ENCODE measurements at regions not wholly inside any gene's neighbourhood (a gene's known extent, or its start where the extent isn't known, plus 50 kb on each side); places are given as distances from the start of the nearest gene placed in this dataset.

GRCh38 chr12:115507951-115508722 is 769.4 kb downstream of the MED13L start:
- peaks cover 5 to 6% of the 10 kb centered on the region in 2 donors for H3K9me3 ChIP-seq
- no peak overlapping the region for H3K27ac ChIP-seq
- no peaks in the 10 kb centered on the region for H3K4me1 ChIP-seq
- DNase-seq (ENCODE audit: low spot score in 2 of 2) = peak in 1 of 2 donors; percentile 22
- H3K36me3 ChIP-seq = no peaks in the 10 kb centered on the region
- H3K4me3 ChIP-seq = no peak overlapping the region
- intact Hi-C loops (cut with DNase I; ENCODE audit: low total_unique reads) = no loop called here
- TF ChIP-seq POLR2AphosphoS5 (IDR thresholded peaks at IDR 0.05) = no peak
- no peaks in the 10 kb centered on the region for H3K27me3 ChIP-seq

- intact Hi-C loops (cut with DNase I; ENCODE audit: low total_unique reads) = no loop called here
- Histone ChIP-seq H3K4me1 (no peaks in the 10 kb centered on the region), H3K27ac (no peak overlapping the region), H3K36me3 (no peaks in the 10 kb centered on the region), H3K27me3 (no peaks in the 10 kb centered on the region), H3K9me3 (no peaks in the 10 kb centered on the region), H3K4me3 (no peak overlapping the region)
- no peak for TF ChIP-seq POLR2A (IDR thresholded peaks at IDR 0.05)
- no peak for TF ChIP-seq POLR2AphosphoS5 (IDR thresholded peaks at IDR 0.05)
- no peak for DNase-seq (ENCODE audit: low spot score in 2 of 2)
These were observed 770.0 kb downstream of the MED13L start for GRCh38 chr12:115507560-115507889.

- no peak for DNase-seq (ENCODE audit: low spot score in 2 of 2)
- Histone ChIP-seq H3K36me3 (no peaks in the 10 kb centered on the region), H3K4me1 (no peaks in the 10 kb centered on the region), H3K4me3 (no peak overlapping the region), H3K27ac (no peak overlapping the region), H3K27me3 (no peaks in the 10 kb centered on the region), H3K9me3 (no peaks in the 10 kb centered on the region)
- TF ChIP-seq POLR2AphosphoS5 (IDR thresholded peaks at IDR 0.05) = no peak
- no peak for TF ChIP-seq CTCF (IDR thresholded peaks at IDR 0.05)
- TF ChIP-seq POLR2A (IDR thresholded peaks at IDR 0.05) = no peak
- intact Hi-C loops (cut with DNase I; ENCODE audit: low total_unique reads) = no loop called here
These were observed 770.5 kb downstream of the MED13L start for GRCh38 chr12:115506822-115507559.

- H3K27ac ChIP-seq = peak overlapping the region in 1 of 2 donors; percentile 32
- no peak for TF ChIP-seq CTCF (IDR thresholded peaks at IDR 0.05)
- no peak for TF ChIP-seq POLR2A (IDR thresholded peaks at IDR 0.05)
- no peak for TF ChIP-seq POLR2AphosphoS5 (IDR thresholded peaks at IDR 0.05)
- intact Hi-C loops (cut with DNase I; ENCODE audit: low total_unique reads) = no loop called here
- H3K4me1 ChIP-seq = no peaks in the 10 kb centered on the region
- H3K4me3 ChIP-seq = no peak overlapping the region
- DNase-seq (ENCODE audit: low spot score in 2 of 2) = no peak
- H3K9me3 ChIP-seq = no peaks in the 10 kb centered on the region
- no peaks in the 10 kb centered on the region for H3K27me3 ChIP-seq
- no peaks in the 10 kb centered on the region for H3K36me3 ChIP-seq
These were observed 772.9 kb downstream of the MED13L start for GRCh38 chr12:115504306-115505290.

GRCh38 chr12:115500872-115501271 is 776.6 kb downstream of the MED13L start:
- intact Hi-C loops (cut with DNase I; ENCODE audit: low total_unique reads) = no loop called here
- DNase-seq (ENCODE audit: low spot score in 2 of 2) = no peak
- Histone ChIP-seq H3K36me3 (no peaks in the 10 kb centered on the region), H3K27ac (no peak overlapping the region), H3K4me3 (no peak overlapping the region), H3K9me3 (no peaks in the 10 kb centered on the region), H3K4me1 (no peaks in the 10 kb centered on the region), H3K27me3 (no peaks in the 10 kb centered on the region)
- TF ChIP-seq CTCF (IDR thresholded peaks at IDR 0.05) (no peak), POLR2AphosphoS5 (IDR thresholded peaks at IDR 0.05) (no peak), POLR2A (IDR thresholded peaks at IDR 0.05) (no peak)
